Mesenchymal stem cell (in vitro differentiated cells and primary cell): ENCODE measurements at regions not wholly inside any gene's neighbourhood (a gene's known extent, or its start where the extent isn't known, plus 50 kb on each side); places are given as distances from the start of the nearest gene placed in this dataset.

Experiments used
- DNase-seq: peaks from one replicate; pipeline ENCODE4 v3.0.0-alpha.2; 2013
- H2AFZ ChIP-seq: one replicate; pipeline ENCODE4 v1.6.1; 2013; ENCODE audit warnings: low read depth, mild to moderate bottlenecking, control low read depth, inconsistent platforms, low read length, moderate library complexity
- H2AK5ac ChIP-seq: 2 replicates; pipeline ENCODE4 v1.6.1; 2013; ENCODE audit warnings: low read length, moderate library complexity, mild to moderate bottlenecking, inconsistent platforms; ENCODE audit not compliant: severe bottlenecking
- H2BK120ac ChIP-seq: one replicate; pipeline ENCODE4 v1.6.1; 2013; ENCODE audit warnings: low read depth, mild to moderate bottlenecking, inconsistent platforms, low read length, moderate library complexity
- H2BK12ac ChIP-seq, 2 experiments: one replicate each; pipeline ENCODE4 v1.6.1; 2013; ENCODE audit warnings: inconsistent platforms in 2 of 2, low read length in 2 of 2, mild to moderate bottlenecking in 2 of 2, moderate library complexity in 2 of 2, control low read depth in 1 of 2
- H2BK15ac ChIP-seq: one replicate; pipeline ENCODE4 v1.6.1; 2013; ENCODE audit warnings: mild to moderate bottlenecking, low read depth, inconsistent platforms; ENCODE audit not compliant: poor library complexity, severe bottlenecking
- H2BK5ac ChIP-seq: 2 replicates; pipeline ENCODE4 v1.6.1; 2013; ENCODE audit warnings: low read depth, mild to moderate bottlenecking, low read length, control low read depth, inconsistent platforms; ENCODE audit not compliant: poor library complexity, severe bottlenecking
- H3K14ac ChIP-seq, 2 experiments: one replicate each; pipeline ENCODE4 v1.6.1; 2013; ENCODE audit warnings: inconsistent platforms in 2 of 2, low read length in 2 of 2, control low read depth in 1 of 2, mild to moderate bottlenecking in 1 of 2, moderate library complexity in 1 of 2
- H3K18ac ChIP-seq, 2 experiments: one replicate each; pipeline ENCODE4 v1.6.1; 2013; ENCODE audit warnings: inconsistent platforms in 2 of 2, low read length in 2 of 2, control low read depth in 1 of 2, low read depth in 1 of 2, mild to moderate bottlenecking in 1 of 2
- H3K23ac ChIP-seq, 2 experiments: one replicate each; pipeline ENCODE4 v1.6.1; 2013; ENCODE audit warnings: inconsistent platforms in 2 of 2, low read length in 2 of 2, mild to moderate bottlenecking in 2 of 2, moderate library complexity in 2 of 2, control low read depth in 1 of 2
- H3K27ac ChIP-seq: 2 replicates; pipeline ENCODE4 v1.5.1; 2013; ENCODE audit warnings: mild to moderate bottlenecking, moderate library complexity, low read length, control low read depth, inconsistent platforms; ENCODE audit not compliant: poor library complexity, severe bottlenecking
- H3K27me3 ChIP-seq, 2 experiments: 2 replicates each; pipeline versions ENCODE4 v1.6.1 to v1.7.0; 2013; ENCODE audit warnings: low read length in 2 of 2, mild to moderate bottlenecking in 2 of 2, moderate library complexity in 2 of 2, control low read depth in 1 of 2, inconsistent platforms in 1 of 2; ENCODE audit not compliant: control insufficient read depth in 1 of 2, insufficient read depth in 1 of 2
- H3K36me3 ChIP-seq, 2 experiments: 2 replicates each; pipeline versions ENCODE4 v1.6.1 to v1.7.0; 2013; ENCODE audit warnings: low read length in 2 of 2, control low read depth in 1 of 2, inconsistent platforms in 1 of 2, low read depth in 1 of 2, mild to moderate bottlenecking in 1 of 2; ENCODE audit not compliant: insufficient read depth in 2 of 2, control insufficient read depth in 1 of 2
- H3K4ac ChIP-seq, 2 experiments: one replicate each; pipeline ENCODE4 v1.6.1; 2013; ENCODE audit warnings: inconsistent platforms in 2 of 2, low read length in 2 of 2, mild to moderate bottlenecking in 2 of 2, moderate library complexity in 2 of 2, control low read depth in 1 of 2, low read depth in 1 of 2
- H3K4me1 ChIP-seq: 2 replicates; pipeline ENCODE4 v1.6.1; 2013; ENCODE audit warnings: low read depth, low read length, control low read depth; ENCODE audit not compliant: control insufficient read depth, insufficient read depth
- H3K4me2 ChIP-seq: 2 replicates; pipeline ENCODE4 v1.6.1; 2013; ENCODE audit warnings: low read length, mild to moderate bottlenecking, inconsistent platforms; ENCODE audit not compliant: poor library complexity, severe bottlenecking
- H3K4me3 ChIP-seq, 2 experiments: 2 replicates each; pipeline versions ENCODE4 v1.5.1 to v1.7.0; 2013; ENCODE audit warnings: low read length in 2 of 2, mild to moderate bottlenecking in 2 of 2, control low read depth in 1 of 2, low read depth in 1 of 2; ENCODE audit not compliant: insufficient read depth in 1 of 2
- H3K79me1 ChIP-seq: replicated peaks from 2 replicates; pipeline ENCODE4 v1.6.1; 2013; ENCODE audit warnings: mild to moderate bottlenecking, control low read depth, low read length, inconsistent platforms; ENCODE audit not compliant: poor library complexity, severe bottlenecking
- H3K9ac ChIP-seq: 2 replicates; pipeline ENCODE4 v1.7.0; 2013; ENCODE audit warnings: mild to moderate bottlenecking, low read length, moderate library complexity
- H3K9me3 ChIP-seq: 2 replicates; pipeline ENCODE4 v1.7.0; 2013; ENCODE audit warnings: mild to moderate bottlenecking, low read length; ENCODE audit not compliant: control insufficient read depth
- H4K8ac ChIP-seq: one replicate; pipeline ENCODE4 v1.6.1; 2013; ENCODE audit warnings: inconsistent platforms, mild to moderate bottlenecking, low read length, moderate library complexity
- H4K91ac ChIP-seq: one replicate; pipeline ENCODE4 v1.6.1; 2013; ENCODE audit warnings: mild to moderate bottlenecking, low read length, inconsistent platforms
- WGBS: methylation state at CpG from one replicate; pipeline ENCODE4 v1.1.7; 2013; ENCODE audit warnings: mixed read lengths; 5-methylcytosine and 5-hydroxymethylcytosine counted together

- no peak overlapping the region for H3K14ac ChIP-seq
- no peak overlapping the region for H2AK5ac ChIP-seq
- H3K27me3 ChIP-seq = no peaks in the 10 kb centered on the region
- no peak for DNase-seq
- H3K18ac ChIP-seq = no peak overlapping the region
- no peak overlapping the region for H2BK120ac ChIP-seq
- no peak overlapping the region for H3K4me2 ChIP-seq
- no peak overlapping the region for H3K9ac ChIP-seq
- H4K91ac ChIP-seq = no peak overlapping the region
- H2AFZ ChIP-seq = no peak overlapping the region
- 100% methylated on average over 1 of the region's 3 CpGs for WGBS
- no peaks in the 10 kb centered on the region for H3K79me1 ChIP-seq
- no peaks in the 10 kb centered on the region for H3K36me3 ChIP-seq
- H2BK12ac ChIP-seq = no peak overlapping the region
- H2BK15ac ChIP-seq = no peak overlapping the region
- H3K9me3 ChIP-seq = peaks cover 22% of the 10 kb centered on the region
- no peak overlapping the region for H3K27ac ChIP-seq
- no peaks in the 10 kb centered on the region for H3K4me1 ChIP-seq
- no peak overlapping the region for H3K23ac ChIP-seq
- H2BK5ac ChIP-seq = no peak overlapping the region
- H4K8ac ChIP-seq = no peak overlapping the region
- H3K4ac ChIP-seq = no peak overlapping the region
- H3K4me3 ChIP-seq = no peak overlapping the region
These were observed 631.3 kb downstream of the PLA2G4A start for GRCh38 chr1:187460093-187460492.

DNA sequence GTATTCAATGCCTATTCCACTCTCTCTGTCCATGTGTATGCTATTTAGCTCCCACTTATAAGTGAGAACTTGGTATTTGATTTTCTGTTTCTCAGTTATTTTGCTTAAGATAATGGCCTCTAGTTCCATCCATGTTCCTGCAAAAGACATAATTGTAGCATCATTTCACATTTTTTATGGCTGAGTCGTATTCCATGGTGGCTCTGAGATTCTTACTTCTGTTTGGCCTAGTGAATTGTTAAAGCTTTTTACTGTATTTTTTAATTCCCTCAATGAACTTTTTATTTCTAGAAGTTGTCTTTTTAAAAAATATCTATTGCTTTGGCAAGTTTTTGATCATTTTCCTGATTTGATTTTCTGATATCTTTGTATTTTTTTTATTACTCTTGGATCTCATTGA is 635.6 kb downstream of the PLA2G4A start:
- no peak overlapping the region for H2BK120ac ChIP-seq
- H2BK12ac ChIP-seq = no peak overlapping the region
- peaks cover 27% of the 10 kb centered on the region for H3K9me3 ChIP-seq
- H3K79me1 ChIP-seq = no peaks in the 10 kb centered on the region
- no peak overlapping the region for H4K91ac ChIP-seq
- WGBS = no CpG with 5 or more reads among the region's 1 CpG
- no peaks in the 10 kb centered on the region for H3K36me3 ChIP-seq
- no peak overlapping the region for H3K23ac ChIP-seq
- H3K27me3 ChIP-seq = no peaks in the 10 kb centered on the region
- no peak overlapping the region for H4K8ac ChIP-seq
- H2BK15ac ChIP-seq = no peak overlapping the region
- no peak overlapping the region for H2BK5ac ChIP-seq
- H3K27ac ChIP-seq = no peak overlapping the region
- H3K4ac ChIP-seq = no peak overlapping the region
- no peaks in the 10 kb centered on the region for H3K4me1 ChIP-seq
- no peak overlapping the region for H2AFZ ChIP-seq
- H3K9ac ChIP-seq = no peak overlapping the region
- no peak overlapping the region for H3K14ac ChIP-seq
- H3K4me2 ChIP-seq = no peak overlapping the region
- DNase-seq = no peak
- H3K4me3 ChIP-seq = no peak overlapping the region
- no peak overlapping the region for H3K18ac ChIP-seq
- no peak overlapping the region for H2AK5ac ChIP-seq

DNA sequence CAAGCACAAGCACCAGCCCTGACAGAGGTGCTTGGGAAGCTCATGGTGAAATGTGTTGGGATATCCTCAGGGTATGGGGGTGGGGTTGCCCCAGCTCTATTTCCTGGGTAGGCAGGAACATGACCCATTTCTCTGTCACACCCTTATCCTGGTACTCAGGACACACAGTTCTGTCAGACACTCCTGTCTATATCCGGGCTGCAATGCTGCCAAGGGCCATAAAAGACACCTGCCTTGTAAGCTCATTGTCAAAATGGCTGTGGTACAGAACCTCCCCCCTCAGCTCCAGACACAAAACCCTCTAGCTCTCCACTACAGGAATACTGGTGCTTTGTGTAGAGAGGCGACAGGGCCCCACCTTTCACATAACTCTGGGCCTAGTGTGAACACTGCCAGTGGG is 636.7 kb downstream of the PLA2G4A start:
- Histone ChIP-seq H3K23ac (no peak overlapping the region), H2AFZ (no peak overlapping the region)
- WGBS = 84% methylated on average over 1 of the region's 2 CpGs

DNA sequence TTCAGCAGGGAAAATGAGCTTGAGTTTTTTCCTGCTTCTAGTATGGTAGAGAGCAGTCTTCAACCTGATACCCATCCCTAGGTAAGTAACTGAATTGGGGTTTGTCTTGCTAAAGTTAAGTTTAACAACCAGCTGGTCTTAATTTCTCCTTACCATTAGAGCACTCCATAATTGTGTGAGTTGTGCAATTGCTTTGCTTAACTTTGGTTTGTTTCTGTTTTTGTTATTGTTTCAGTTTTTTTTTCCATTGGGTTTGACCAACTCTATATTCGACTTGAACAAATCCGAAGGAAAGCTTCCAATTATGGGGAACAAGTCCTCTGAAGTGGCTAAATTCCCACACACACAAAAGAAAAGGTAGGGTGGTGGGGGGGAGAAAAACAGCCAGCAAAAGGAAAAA is 641.1 kb downstream of the PLA2G4A start:
- H3K9ac ChIP-seq = no peak overlapping the region
- H3K4me2 ChIP-seq = no peak overlapping the region
- no peak overlapping the region for H3K23ac ChIP-seq
- H3K14ac ChIP-seq = no peak overlapping the region
- no peaks in the 10 kb centered on the region for H3K36me3 ChIP-seq
- no peak overlapping the region for H2AFZ ChIP-seq
- no peak overlapping the region for H4K91ac ChIP-seq
- H3K4me3 ChIP-seq = no peak overlapping the region
- H3K4me1 ChIP-seq = peaks cover 2% of the 10 kb centered on the region
- no peak overlapping the region for H2BK120ac ChIP-seq
- no peak for DNase-seq
- H2BK5ac ChIP-seq = no peak overlapping the region
- H3K79me1 ChIP-seq = no peaks in the 10 kb centered on the region
- H2BK15ac ChIP-seq = no peak overlapping the region
- H2AK5ac ChIP-seq = no peak overlapping the region
- H3K4ac ChIP-seq = no peak overlapping the region
- H3K27me3 ChIP-seq = no peaks in the 10 kb centered on the region
- no CpG with 5 or more reads among the region's 2 CpGs for WGBS
- no peak overlapping the region for H2BK12ac ChIP-seq
- H4K8ac ChIP-seq = no peak overlapping the region
- H3K18ac ChIP-seq = no peak overlapping the region
- H3K9me3 ChIP-seq = peaks cover 7% of the 10 kb centered on the region
- H3K27ac ChIP-seq = no peak overlapping the region

More for the DNA sequence above, 636.7 kb downstream of the PLA2G4A start:
- H3K9me3 ChIP-seq = peaks cover 27% of the 10 kb centered on the region
- no peak overlapping the region for H3K4me2 ChIP-seq
- H4K91ac ChIP-seq = no peak overlapping the region
- DNase-seq = no peak
- no peak overlapping the region for H2BK120ac ChIP-seq
- H4K8ac ChIP-seq = no peak overlapping the region
- no peak overlapping the region for H3K4me3 ChIP-seq
- H3K79me1 ChIP-seq = no peaks in the 10 kb centered on the region
- H3K27ac ChIP-seq = no peak overlapping the region
- no peak overlapping the region for H3K18ac ChIP-seq
- no peak overlapping the region for H3K9ac ChIP-seq
- H2BK12ac ChIP-seq = no peak overlapping the region
- H2BK5ac ChIP-seq = no peak overlapping the region
- no peak overlapping the region for H3K14ac ChIP-seq
- H3K4ac ChIP-seq = no peak overlapping the region
- no peak overlapping the region for H2AK5ac ChIP-seq
- no peaks in the 10 kb centered on the region for H3K27me3 ChIP-seq
- H3K36me3 ChIP-seq = no peaks in the 10 kb centered on the region
- H2BK15ac ChIP-seq = no peak overlapping the region
- H3K4me1 ChIP-seq = no peaks in the 10 kb centered on the region
